ENCODE measurements at regions not wholly inside any gene's neighbourhood (a gene's known extent, or its start where the extent isn't known, plus 50 kb on each side); places are given as distances from the start of the nearest gene placed in this dataset.

DNA sequence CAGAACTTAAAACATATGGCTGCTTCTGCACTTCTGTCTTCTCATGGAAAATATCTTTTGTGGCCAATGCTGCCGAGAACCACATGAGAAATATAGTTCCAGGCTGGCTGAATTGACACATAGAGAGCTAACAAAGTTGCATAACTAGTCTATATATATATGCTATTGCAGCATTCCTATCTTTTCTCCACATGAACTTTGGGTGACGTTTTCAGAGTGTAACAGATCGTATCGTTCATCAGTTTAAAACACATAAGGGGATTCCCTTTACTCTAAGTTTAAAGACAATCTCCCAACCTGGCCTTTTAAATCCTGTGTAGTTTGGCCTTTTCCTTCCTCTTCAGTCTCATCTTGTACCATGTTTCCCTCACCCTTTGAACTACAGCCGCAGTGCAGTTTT is 394.2 kb upstream of the CBLB start:
- peaks cover 2 to 8% of the 10 kb centered on the region in 2 donors for H3K4me1 ChIP-seq (ENCODE audit: control insufficient read depth in 1 of 2, low read depth in 2 of 2)
- TF ChIP-seq, protein P1, sequence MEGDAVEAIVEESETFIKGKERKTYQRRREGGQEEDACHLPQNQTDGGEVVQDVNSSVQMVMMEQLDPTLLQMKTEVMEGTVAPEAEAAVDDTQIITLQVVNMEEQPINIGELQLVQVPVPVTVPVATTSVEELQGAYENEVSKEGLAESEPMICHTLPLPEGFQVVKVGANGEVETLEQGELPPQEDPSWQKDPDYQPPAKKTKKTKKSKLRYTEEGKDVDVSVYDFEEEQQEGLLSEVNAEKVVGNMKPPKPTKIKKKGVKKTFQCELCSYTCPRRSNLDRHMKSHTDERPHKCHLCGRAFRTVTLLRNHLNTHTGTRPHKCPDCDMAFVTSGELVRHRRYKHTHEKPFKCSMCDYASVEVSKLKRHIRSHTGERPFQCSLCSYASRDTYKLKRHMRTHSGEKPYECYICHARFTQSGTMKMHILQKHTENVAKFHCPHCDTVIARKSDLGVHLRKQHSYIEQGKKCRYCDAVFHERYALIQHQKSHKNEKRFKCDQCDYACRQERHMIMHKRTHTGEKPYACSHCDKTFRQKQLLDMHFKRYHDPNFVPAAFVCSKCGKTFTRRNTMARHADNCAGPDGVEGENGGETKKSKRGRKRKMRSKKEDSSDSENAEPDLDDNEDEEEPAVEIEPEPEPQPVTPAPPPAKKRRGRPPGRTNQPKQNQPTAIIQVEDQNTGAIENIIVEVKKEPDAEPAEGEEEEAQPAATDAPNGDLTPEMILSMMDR (IDR thresholded peaks at IDR 0.05) = no peak
- H3K4me3 ChIP-seq = no peak overlapping the region
- H3K27ac ChIP-seq = no peak overlapping the region
- DNase-seq (ENCODE audit: low spot score) (no peak), ATAC-seq (ENCODE audit: insufficient number of reproducible peaks, low FRiP score, low read depth) (no peak)
- H3K36me3 ChIP-seq = no peaks in the 10 kb centered on the region
- H3K9me3 ChIP-seq = no peaks in the 10 kb centered on the region
- no peaks in the 10 kb centered on the region for H3K27me3 ChIP-seq (replicated peaks; ENCODE audit: insufficient read depth)

DNA sequence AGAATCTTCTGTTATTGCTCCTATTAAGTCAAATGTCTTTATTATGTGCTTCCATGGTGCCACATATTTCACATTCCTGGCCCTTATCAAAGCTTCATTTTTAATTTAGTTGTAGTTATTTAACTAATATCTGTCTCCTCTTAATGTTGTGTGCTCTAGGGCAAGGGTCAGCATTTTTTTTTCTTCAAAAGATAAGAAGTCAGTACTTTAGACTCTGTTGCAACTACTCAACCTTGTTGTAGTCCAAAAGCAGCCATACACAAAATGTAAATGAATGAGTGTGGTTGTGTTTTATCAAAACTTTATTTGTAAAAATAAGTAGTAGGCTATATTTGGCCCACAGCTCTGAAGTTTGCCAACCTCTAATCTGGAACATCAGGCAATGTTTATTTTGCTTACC is 394.7 kb upstream of the CBLB start:
- H3K4me3 ChIP-seq = no peak overlapping the region
- H3K27me3 ChIP-seq (replicated peaks; ENCODE audit: insufficient read depth) = no peaks in the 10 kb centered on the region
- TF ChIP-seq, protein P1 (IDR thresholded peaks at IDR 0.05) = no peak
- peaks cover 2 to 8% of the 10 kb centered on the region in 2 donors for H3K4me1 ChIP-seq (ENCODE audit: control insufficient read depth in 1 of 2, low read depth in 2 of 2)
- no peaks in the 10 kb centered on the region for H3K36me3 ChIP-seq
- H3K27ac ChIP-seq = no peak overlapping the region
- ATAC-seq (ENCODE audit: insufficient number of reproducible peaks, low FRiP score, low read depth) = no peak
- DNase-seq (ENCODE audit: low spot score) = no peak
- no peaks in the 10 kb centered on the region for H3K9me3 ChIP-seq

DNA sequence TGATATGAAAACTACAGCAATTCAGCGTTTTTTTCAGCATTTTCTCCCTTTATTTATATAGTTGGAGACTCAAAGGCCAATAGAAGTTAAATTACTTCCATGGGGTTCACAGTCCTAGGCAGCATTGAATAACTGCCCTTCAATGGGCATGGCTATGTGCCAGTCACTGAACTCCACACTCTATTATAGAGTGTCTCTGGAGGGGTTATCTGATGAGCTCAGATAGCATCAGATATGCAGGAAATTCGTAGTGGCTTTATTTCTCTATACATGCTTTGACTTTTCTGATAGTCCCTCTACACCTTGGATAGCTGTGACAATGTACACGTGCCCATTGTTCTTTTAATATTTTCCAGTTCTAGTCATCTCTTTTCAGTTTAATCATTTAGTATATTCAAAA is 396.9 kb upstream of the CBLB start:
- DNase-seq (ENCODE audit: low spot score) (no peak), ATAC-seq (ENCODE audit: insufficient number of reproducible peaks, low FRiP score, low read depth) (no peak)
- Histone ChIP-seq H3K27ac (no peak overlapping the region), H3K36me3 (no peaks in the 10 kb centered on the region), H3K4me3 (no peak overlapping the region), H3K9me3 (no peaks in the 10 kb centered on the region), H3K4me1 (ENCODE audit: control insufficient read depth in 1 of 2, low read depth in 2 of 2) (peaks cover 2 to 8% of the 10 kb centered on the region in 2 donors), H3K27me3 (replicated peaks; ENCODE audit: insufficient read depth) (no peaks in the 10 kb centered on the region)
- TF ChIP-seq, protein P1 (IDR thresholded peaks at IDR 0.05) = no peak

DNA sequence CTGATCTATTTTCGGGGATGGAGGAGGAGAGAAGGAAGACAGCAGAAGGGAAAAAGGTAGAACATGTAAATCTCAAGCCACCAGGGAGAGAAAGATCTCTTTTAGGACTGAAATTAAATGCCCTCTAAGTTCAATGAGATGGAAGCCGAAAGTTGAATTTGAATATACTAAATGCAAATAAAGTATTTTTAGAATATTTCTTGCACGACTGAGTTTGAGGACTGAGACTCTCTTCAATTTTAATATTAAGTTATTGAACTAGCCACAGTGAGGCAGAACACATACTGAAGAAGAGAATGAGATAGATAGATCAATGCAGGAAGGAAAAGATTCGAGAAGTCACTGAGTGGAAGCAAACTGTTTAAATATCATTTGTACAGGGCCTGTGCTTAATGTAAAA is 399.9 kb upstream of the CBLB start:
- H3K4me1 ChIP-seq (ENCODE audit: control insufficient read depth in 1 of 2, low read depth in 2 of 2) = peaks cover 0 to 2% of the 10 kb centered on the region in 2 donors
- TF ChIP-seq, protein P1 (IDR thresholded peaks at IDR 0.05) = no peak
- H3K9me3 ChIP-seq = no peaks in the 10 kb centered on the region
- H3K27me3 ChIP-seq (replicated peaks; ENCODE audit: insufficient read depth) = no peaks in the 10 kb centered on the region
- H3K27ac ChIP-seq = no peak overlapping the region
- H3K4me3 ChIP-seq = no peak overlapping the region
- H3K36me3 ChIP-seq = no peaks in the 10 kb centered on the region
- ATAC-seq (ENCODE audit: insufficient number of reproducible peaks, low FRiP score, low read depth) = no peak
- DNase-seq (ENCODE audit: low spot score) = no peak

DNA sequence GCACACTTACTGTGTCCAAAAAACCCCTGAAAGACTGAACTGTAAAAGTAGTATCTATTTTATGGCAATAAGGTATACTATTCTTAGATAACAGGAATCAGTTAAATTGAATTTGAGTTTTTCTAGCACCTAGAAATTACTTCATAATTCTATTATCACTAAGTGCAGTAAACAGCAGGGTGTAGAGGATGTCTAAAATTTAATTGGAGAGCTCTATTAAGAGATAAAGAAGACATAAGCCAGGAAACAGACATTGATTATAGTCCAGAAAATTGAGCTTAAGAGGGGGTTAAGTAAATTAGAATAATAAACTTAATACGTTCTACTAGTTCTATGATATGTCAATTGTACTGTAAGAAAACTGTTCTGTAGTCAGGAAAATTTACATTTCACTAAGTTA is 403.5 kb upstream of the CBLB start:
- Histone ChIP-seq H3K9me3 (no peaks in the 10 kb centered on the region), H3K36me3 (no peaks in the 10 kb centered on the region), H3K4me3 (no peak overlapping the region), H3K27ac (no peak overlapping the region), H3K27me3 (replicated peaks; ENCODE audit: insufficient read depth) (no peaks in the 10 kb centered on the region), H3K4me1 (ENCODE audit: control insufficient read depth in 1 of 2, low read depth in 2 of 2) (no peaks in the 10 kb centered on the region)
- TF ChIP-seq, protein P1 (IDR thresholded peaks at IDR 0.05) = no peak
- ATAC-seq (ENCODE audit: insufficient number of reproducible peaks, low FRiP score, low read depth) = no peak
- DNase-seq (ENCODE audit: low spot score) = no peak
